ENCODE measurements at regions not wholly inside any gene's neighbourhood (a gene's known extent, or its start where the extent isn't known, plus 50 kb on each side); places are given as distances from the start of the nearest gene placed in this dataset.

GRCh38 chr2:114040826-114041225, 150.9 kb downstream of the ACTR3 start:
- TF ChIP-seq GABPA (IDR thresholded peaks at IDR 0.05; ENCODE audit: low read depth), result no peak
- TF ChIP-seq POLR2AphosphoS5 (IDR thresholded peaks at IDR 0.05; ENCODE audit: low read depth), result no peak
- TF ChIP-seq, protein P1, sequence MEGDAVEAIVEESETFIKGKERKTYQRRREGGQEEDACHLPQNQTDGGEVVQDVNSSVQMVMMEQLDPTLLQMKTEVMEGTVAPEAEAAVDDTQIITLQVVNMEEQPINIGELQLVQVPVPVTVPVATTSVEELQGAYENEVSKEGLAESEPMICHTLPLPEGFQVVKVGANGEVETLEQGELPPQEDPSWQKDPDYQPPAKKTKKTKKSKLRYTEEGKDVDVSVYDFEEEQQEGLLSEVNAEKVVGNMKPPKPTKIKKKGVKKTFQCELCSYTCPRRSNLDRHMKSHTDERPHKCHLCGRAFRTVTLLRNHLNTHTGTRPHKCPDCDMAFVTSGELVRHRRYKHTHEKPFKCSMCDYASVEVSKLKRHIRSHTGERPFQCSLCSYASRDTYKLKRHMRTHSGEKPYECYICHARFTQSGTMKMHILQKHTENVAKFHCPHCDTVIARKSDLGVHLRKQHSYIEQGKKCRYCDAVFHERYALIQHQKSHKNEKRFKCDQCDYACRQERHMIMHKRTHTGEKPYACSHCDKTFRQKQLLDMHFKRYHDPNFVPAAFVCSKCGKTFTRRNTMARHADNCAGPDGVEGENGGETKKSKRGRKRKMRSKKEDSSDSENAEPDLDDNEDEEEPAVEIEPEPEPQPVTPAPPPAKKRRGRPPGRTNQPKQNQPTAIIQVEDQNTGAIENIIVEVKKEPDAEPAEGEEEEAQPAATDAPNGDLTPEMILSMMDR (IDR thresholded peaks at IDR 0.05; ENCODE audit: insufficient read depth, low read length), result no peak
- TF ChIP-seq, protein P2, sequence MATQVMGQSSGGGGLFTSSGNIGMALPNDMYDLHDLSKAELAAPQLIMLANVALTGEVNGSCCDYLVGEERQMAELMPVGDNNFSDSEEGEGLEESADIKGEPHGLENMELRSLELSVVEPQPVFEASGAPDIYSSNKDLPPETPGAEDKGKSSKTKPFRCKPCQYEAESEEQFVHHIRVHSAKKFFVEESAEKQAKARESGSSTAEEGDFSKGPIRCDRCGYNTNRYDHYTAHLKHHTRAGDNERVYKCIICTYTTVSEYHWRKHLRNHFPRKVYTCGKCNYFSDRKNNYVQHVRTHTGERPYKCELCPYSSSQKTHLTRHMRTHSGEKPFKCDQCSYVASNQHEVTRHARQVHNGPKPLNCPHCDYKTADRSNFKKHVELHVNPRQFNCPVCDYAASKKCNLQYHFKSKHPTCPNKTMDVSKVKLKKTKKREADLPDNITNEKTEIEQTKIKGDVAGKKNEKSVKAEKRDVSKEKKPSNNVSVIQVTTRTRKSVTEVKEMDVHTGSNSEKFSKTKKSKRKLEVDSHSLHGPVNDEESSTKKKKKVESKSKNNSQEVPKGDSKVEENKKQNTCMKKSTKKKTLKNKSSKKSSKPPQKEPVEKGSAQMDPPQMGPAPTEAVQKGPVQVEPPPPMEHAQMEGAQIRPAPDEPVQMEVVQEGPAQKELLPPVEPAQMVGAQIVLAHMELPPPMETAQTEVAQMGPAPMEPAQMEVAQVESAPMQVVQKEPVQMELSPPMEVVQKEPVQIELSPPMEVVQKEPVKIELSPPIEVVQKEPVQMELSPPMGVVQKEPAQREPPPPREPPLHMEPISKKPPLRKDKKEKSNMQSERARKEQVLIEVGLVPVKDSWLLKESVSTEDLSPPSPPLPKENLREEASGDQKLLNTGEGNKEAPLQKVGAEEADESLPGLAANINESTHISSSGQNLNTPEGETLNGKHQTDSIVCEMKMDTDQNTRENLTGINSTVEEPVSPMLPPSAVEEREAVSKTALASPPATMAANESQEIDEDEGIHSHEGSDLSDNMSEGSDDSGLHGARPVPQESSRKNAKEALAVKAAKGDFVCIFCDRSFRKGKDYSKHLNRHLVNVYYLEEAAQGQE (IDR thresholded peaks at IDR 0.05; ENCODE audit: insufficient replicate concordance, low read depth), result no peak
- TF ChIP-seq SPI1 (IDR thresholded peaks at IDR 0.05; ENCODE audit: borderline replicate concordance, low read depth), result no peak
- no peak for DNase-seq (ENCODE audit: low read depth in 1 of 2, low spot score in 1 of 2)

DNA sequence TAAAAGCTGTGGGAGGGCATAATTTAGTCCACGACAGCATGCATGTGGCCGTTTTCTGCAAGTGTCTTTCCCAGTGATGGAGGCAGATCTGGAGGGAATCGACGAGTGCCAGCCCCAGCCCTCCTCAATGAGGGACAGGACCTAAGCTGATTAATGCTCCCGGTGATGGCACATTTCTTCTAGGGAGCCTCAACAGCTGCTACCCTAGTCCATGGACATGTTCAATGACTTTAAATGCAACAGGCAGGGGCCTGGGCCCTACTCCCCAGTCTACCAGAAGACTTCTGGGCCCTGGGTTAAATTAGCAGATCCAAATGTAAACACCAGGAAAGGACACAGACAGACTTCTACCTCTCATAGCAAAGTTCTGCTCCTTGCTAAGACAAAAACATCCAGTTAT, 155.1 kb downstream of the ACTR3 start:
- no peak overlapping the region for H3K27ac ChIP-seq (replicated peaks)
- DNase-seq (ENCODE audit: low read depth in 1 of 2, low spot score in 1 of 2), result no peak
- H3K27me3 ChIP-seq (ENCODE audit: insufficient read depth, poor library complexity, severe bottlenecking), result peaks cover 2% of the 10 kb centered on the region
- H3K4me3 ChIP-seq (replicated peaks; ENCODE audit: insufficient read depth, low read length), result no peak overlapping the region
- TF ChIP-seq, protein P1 (IDR thresholded peaks at IDR 0.05; ENCODE audit: insufficient read depth, low read length), result no peak
- no peak for TF ChIP-seq GABPA (IDR thresholded peaks at IDR 0.05; ENCODE audit: low read depth)
- TF ChIP-seq, protein P2 (IDR thresholded peaks at IDR 0.05; ENCODE audit: insufficient replicate concordance, low read depth), result no peak
- TF ChIP-seq SPI1 (IDR thresholded peaks at IDR 0.05; ENCODE audit: borderline replicate concordance, low read depth), result no peak
- TF ChIP-seq POLR2AphosphoS5 (IDR thresholded peaks at IDR 0.05; ENCODE audit: low read depth), result no peak

More at GRCh38 chr2:114040826-114041225, 150.9 kb downstream of the ACTR3 start:
- H3K27me3 ChIP-seq (ENCODE audit: insufficient read depth, poor library complexity, severe bottlenecking), result peaks cover 5% of the 10 kb centered on the region
- no peak overlapping the region for H3K27ac ChIP-seq (replicated peaks)
- H3K4me3 ChIP-seq (replicated peaks; ENCODE audit: insufficient read depth, low read length), result no peak overlapping the region

DNA sequence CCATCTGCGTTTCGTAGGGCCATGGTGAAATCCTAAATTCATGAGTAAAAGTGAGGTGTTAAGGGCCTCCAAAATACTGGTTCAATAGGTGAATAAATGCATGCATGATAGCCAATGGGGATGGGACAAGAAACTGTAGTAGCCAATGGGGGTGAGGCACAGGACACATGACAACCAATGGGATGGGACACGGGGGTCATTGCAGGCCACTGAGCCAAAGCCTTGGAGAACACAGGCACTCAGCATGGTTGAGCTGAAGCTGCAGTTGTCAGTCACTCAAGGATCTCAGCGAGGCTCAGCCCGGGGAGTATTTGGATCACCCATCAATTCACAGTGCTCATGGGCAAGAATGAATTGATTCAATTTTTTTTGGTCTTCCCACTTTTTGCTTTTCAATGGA, 156.5 kb downstream of the ACTR3 start:
- no peak for DNase-seq (ENCODE audit: low read depth in 1 of 2, low spot score in 1 of 2)
- Histone ChIP-seq H3K4me3 (replicated peaks; ENCODE audit: insufficient read depth, low read length) (no peak overlapping the region), H3K27me3 (ENCODE audit: insufficient read depth, poor library complexity, severe bottlenecking) (peaks cover 2% of the 10 kb centered on the region), H3K27ac (replicated peaks) (no peak overlapping the region)
- TF ChIP-seq GABPA (IDR thresholded peaks at IDR 0.05; ENCODE audit: low read depth), result no peak

- DNase-seq (ENCODE audit: low read depth in 1 of 2, low spot score in 1 of 2), result no peak
Observed at GRCh38 chr2:114046866-114047435, 157.1 kb downstream of the ACTR3 start.

More at GRCh38 chr2:114046866-114047435, 157.1 kb downstream of the ACTR3 start:
- Histone ChIP-seq H3K27me3 (ENCODE audit: insufficient read depth, poor library complexity, severe bottlenecking) (peaks cover 2% of the 10 kb centered on the region), H3K27ac (replicated peaks) (no peak overlapping the region), H3K4me3 (replicated peaks; ENCODE audit: insufficient read depth, low read length) (no peak overlapping the region)
- TF ChIP-seq, protein P1 (IDR thresholded peaks at IDR 0.05; ENCODE audit: insufficient read depth, low read length), result no peak
- TF ChIP-seq POLR2AphosphoS5 (IDR thresholded peaks at IDR 0.05; ENCODE audit: low read depth), result no peak
- TF ChIP-seq GABPA (IDR thresholded peaks at IDR 0.05; ENCODE audit: low read depth), result no peak
- TF ChIP-seq, protein P2 (IDR thresholded peaks at IDR 0.05; ENCODE audit: insufficient replicate concordance, low read depth), result no peak
- no peak for TF ChIP-seq SPI1 (IDR thresholded peaks at IDR 0.05; ENCODE audit: borderline replicate concordance, low read depth)
